WI38 (cell line): ENCODE measurements at regions not wholly inside any gene's neighbourhood (a gene's known extent, or its start where the extent isn't known, plus 50 kb on each side); places are given as distances from the start of the nearest gene placed in this dataset.

Source experiments
- H3K4me3 ChIP-seq: 2 replicates; pipeline ENCODE4 v1.5.1; 2011; ENCODE audit warnings: low read depth, mild to moderate bottlenecking, control low read depth, low read length
- CTCF ChIP-seq: IDR thresholded peaks from 2 replicates; pipeline ENCODE4 v1.5.1; 2012; ENCODE audit warnings: low read depth, mild to moderate bottlenecking, control low read depth, low read length

GRCh38 chr4:66964467-66964866 lies 580.8 kb downstream of the CENPC start:
- no peak for TF ChIP-seq CTCF
- no peak overlapping the region for H3K4me3 ChIP-seq

GRCh38 chr4:66963084-66963483 lies 582.2 kb downstream of the CENPC start:
- TF ChIP-seq CTCF = no peak
- H3K4me3 ChIP-seq = no peak overlapping the region

GRCh38 chr4:66959207-66959606 lies 586.1 kb downstream of the CENPC start:
- no peak overlapping the region for H3K4me3 ChIP-seq
- TF ChIP-seq CTCF = no peak

GRCh38 chr4:66956852-66957251 lies 588.5 kb downstream of the CENPC start:
- TF ChIP-seq CTCF = no peak
- H3K4me3 ChIP-seq = no peak overlapping the region

GRCh38 chr4:66956426-66956825 lies 588.9 kb downstream of the CENPC start:
- TF ChIP-seq CTCF = no peak
- H3K4me3 ChIP-seq = no peak overlapping the region

- no peak overlapping the region for H3K4me3 ChIP-seq
- TF ChIP-seq CTCF = no peak
Measured at GRCh38 chr4:66955784-66956183, 589.5 kb downstream of the CENPC start.

- no peak for TF ChIP-seq CTCF
Measured at GRCh38 chr4:66949419-66949818, 595.9 kb downstream of the CENPC start.

More at GRCh38 chr4:66949419-66949818, 595.9 kb downstream of the CENPC start:
- no peak overlapping the region for H3K4me3 ChIP-seq
